Endothelial cell of umbilical vein (primary cell): ENCODE measurements at regions not wholly inside any gene's neighbourhood (a gene's known extent, or its start where the extent isn't known, plus 50 kb on each side); places are given as distances from the start of the nearest gene placed in this dataset.

Source experiments
- BruUV-seq: library from RNA; stranded (reverse); fragments of 400-500 nt; replicated peaks from 2 replicates; lab custom pipeline; 2021; lab: Mats Ljungman, UMichigan
- CTCF ChIA-PET: fragments of 300-600, 350-600 bp; sonication (Branson Sonifier 250); formaldehyde crosslinking; loops from one replicate; lab custom pipeline; 2021; ENCODE audit warnings: antibody characterized with exemption, inconsistent platforms; lab: Charles Lee
- POLR2A ChIA-PET: fragments of 300-600, 350-600 bp; sonication (Branson Sonifier 250); formaldehyde crosslinking; loops from one replicate; lab custom pipeline; 2021; ENCODE audit warnings: antibody characterized with exemption, inconsistent platforms; lab: Charles Lee
- DNase-seq: peaks from one replicate; pipeline ENCODE4 v3.0.0-alpha.2; 2011; ENCODE audit warnings: low read depth, low spot score
- FAIRE-seq: peaks from 2 replicates; lab custom pipeline; 2011; peaks lifted over from hg19 to GRCh38; lab: Jason Lieb, UNC
- H2AFZ ChIP-seq: 2 replicates; pipeline ENCODE4 v1.6.0; 2012; ENCODE audit warnings: low read depth, low read length, control low read depth, inconsistent platforms
- H3K27ac ChIP-seq: 2 replicates; pipeline ENCODE4 v1.5.1; 2011; ENCODE audit warnings: low read depth, mild to moderate bottlenecking, control low read depth, low read length, moderate library complexity; ENCODE audit not compliant: insufficient read depth
- H3K27me3 ChIP-seq, 2 experiments: 2 replicates each; pipeline versions ENCODE4 v1.6.0 to v1.6.1; 2011; ENCODE audit warnings: low read length in 2 of 2, mixed read lengths in 1 of 2; ENCODE audit not compliant: control insufficient read depth in 2 of 2, insufficient read depth in 2 of 2
- H3K36me3 ChIP-seq, 2 experiments: 2 replicates in 1 of 2; 3 replicates in 1 of 2; pipeline ENCODE4 v1.5.1; 2011; ENCODE audit warnings: low read length in 2 of 2, mild to moderate bottlenecking in 1 of 2, moderate library complexity in 1 of 2; ENCODE audit not compliant: control insufficient read depth in 2 of 2, insufficient read depth in 2 of 2; ENCODE audit errors: extremely low read depth in 1 of 2
- H3K4me1 ChIP-seq: 3 replicates; pipeline ENCODE4 v1.5.1; 2011; ENCODE audit warnings: mild to moderate bottlenecking, low read length; ENCODE audit not compliant: control insufficient read depth, insufficient read depth; ENCODE audit errors: extremely low read depth
- H3K4me2 ChIP-seq: 2 replicates; pipeline ENCODE4 v1.6.1; 2011; ENCODE audit warnings: low read length, control low read depth, mixed read lengths; ENCODE audit not compliant: insufficient read depth
- H3K4me3 ChIP-seq, 3 experiments: fragments of 200-600 bp in 1 of 3; sonication (generic), shearing (Covaris generic) in 1 of 3; replicated peaks in 1 of 3; 2 replicates each; pipeline ENCODE4 v1.5.1; 2011 to 2016; ENCODE audit warnings: control low read depth in 3 of 3, low read length in 3 of 3, mild to moderate bottlenecking in 2 of 3, inconsistent platforms in 1 of 3, low read depth in 1 of 3, moderate library complexity in 1 of 3; ENCODE audit not compliant: insufficient read depth in 1 of 3
- H3K79me2 ChIP-seq: 2 replicates; pipeline ENCODE4 v1.6.0; 2012; ENCODE audit warnings: low read length, inconsistent platforms; ENCODE audit not compliant: control insufficient read depth, insufficient read depth
- H3K9ac ChIP-seq: replicated peaks from 2 replicates; pipeline ENCODE3; 2011; ENCODE audit warnings: low read length, control low read depth; ENCODE audit not compliant: insufficient read depth; ENCODE audit errors: extremely low read depth
- H3K9me1 ChIP-seq: replicated peaks from 3 replicates; pipeline ENCODE4 v1.6.0; 2011; ENCODE audit warnings: mild to moderate bottlenecking, low read length; ENCODE audit not compliant: control insufficient read depth, insufficient read depth; ENCODE audit errors: extremely low read depth
- H3K9me3 ChIP-seq: replicated peaks from 2 replicates; pipeline ENCODE4 v1.5.1; 2012; ENCODE audit warnings: low read length, inconsistent platforms; ENCODE audit not compliant: control insufficient read depth, insufficient read depth
- H4K20me1 ChIP-seq: replicated peaks from 2 replicates; pipeline ENCODE3; 2011; ENCODE audit warnings: mild to moderate bottlenecking, low read length; ENCODE audit not compliant: control insufficient read depth, insufficient read depth; ENCODE audit errors: extremely low read depth
- CTCF ChIP-seq, 2 donors: IDR thresholded peaks; 1 replicate in 1 of 2; 2 replicates in 1 of 2; pipeline ENCODE4 v1.5.1; 2011; ENCODE audit warnings: low read length in 2 of 2, mild to moderate bottlenecking in 2 of 2, moderate library complexity in 2 of 2, control low read depth in 1 of 2, inconsistent platforms in 1 of 2, low read depth in 1 of 2; ENCODE audit not compliant: insufficient read depth in 1 of 2; ENCODE audit errors: extremely low read depth in 1 of 2
- EZH2 ChIP-seq: IDR thresholded peaks from 2 replicates; pipeline ENCODE4 v1.6.1; 2012; ENCODE audit warnings: borderline replicate concordance, low read depth, mild to moderate bottlenecking, moderate library complexity, low read length, inconsistent platforms; ENCODE audit not compliant: severe bottlenecking
- FOS ChIP-seq: IDR thresholded peaks from 2 replicates; pipeline ENCODE4 v1.6.1; 2011; ENCODE audit warnings: mild to moderate bottlenecking, low read length, moderate library complexity, borderline replicate concordance; ENCODE audit not compliant: insufficient read depth
- GATA2 ChIP-seq: IDR thresholded peaks from 2 replicates; pipeline ENCODE4 v1.7.0; 2011; ENCODE audit warnings: low read depth, mild to moderate bottlenecking, moderate library complexity, mixed read lengths, low read length; ENCODE audit not compliant: insufficient read length, insufficient read depth
- JUN ChIP-seq: IDR thresholded peaks from 2 replicates; pipeline ENCODE4 v1.6.1; 2011; ENCODE audit warnings: borderline replicate concordance, low read depth; ENCODE audit not compliant: insufficient read length, insufficient read depth
- MYC ChIP-seq: IDR thresholded peaks from one replicate; pipeline ENCODE4 v1.6.1; 2011; ENCODE audit warnings: mild to moderate bottlenecking, low read depth, low read length
- POLR2A ChIP-seq: IDR thresholded peaks from 2 replicates; pipeline ENCODE4 v1.6.1; 2012; ENCODE audit warnings: low read depth, mild to moderate bottlenecking, control low read depth, low read length
- POLR2AphosphoS5 ChIP-seq: IDR thresholded peaks from 2 replicates; pipeline ENCODE4 v1.6.1; 2012; ENCODE audit warnings: low read depth, mild to moderate bottlenecking, control low read depth, low read length, moderate library complexity; ENCODE audit not compliant: insufficient read depth
- dilution Hi-C: fragments of 300-500 bp; cut with MboI; formaldehyde crosslinking; loops from one replicate; pipeline ENCODE4 v1.15.0; 2019; ENCODE audit warnings: low sequenced_read_pairs; ENCODE audit not compliant: extremely low pct_ligation_motif_present
- intact Hi-C: fragments of 100-400 bp; cut with micrococcal nuclease; formaldehyde crosslinking; loops from one replicate; pipeline ENCODE4 v1.10.0; 2022
- TF ChIP-seq, protein P1 (sequence below): IDR thresholded peaks from 2 replicates; pipeline ENCODE4 v1.6.1; 2011; ENCODE audit not compliant: insufficient read depth, insufficient read length

- ChIA-PET CTCF (no interaction called here), POLR2A (no interaction called here)
- Histone ChIP-seq H3K27me3 (no peaks in the 10 kb centered on the region), H3K36me3 (no peaks in the 10 kb centered on the region), H4K20me1 (no peaks in the 10 kb centered on the region), H3K79me2 (no peaks in the 10 kb centered on the region), H3K9me3 (no peaks in the 10 kb centered on the region), H3K9me1 (no peaks in the 10 kb centered on the region), H3K9ac (no peak overlapping the region), H3K4me3 (no peak overlapping the region), H3K4me1 (no peaks in the 10 kb centered on the region), H3K4me2 (no peak overlapping the region), H2AFZ (no peak overlapping the region), H3K27ac (no peak overlapping the region)
- intact Hi-C loops (no loop called here), dilution Hi-C loops (no loop called here)
- FAIRE-seq (no peak), DNase-seq (no peak)
- BruUV-seq: no TSS peak
- TF ChIP-seq JUN (no peak), POLR2A (no peak), CTCF (IDR thresholded peaks at IDR 0.05; ENCODE audit: extremely low read depth in 1 of 2, insufficient read depth in 1 of 2, low read depth in 1 of 2, low read length in 2 of 2) (no peak), GATA2 (no peak), MYC (no peak), FOS (no peak), POLR2AphosphoS5 (no peak), EZH2 (no peak)
- TF ChIP-seq, protein P1, sequence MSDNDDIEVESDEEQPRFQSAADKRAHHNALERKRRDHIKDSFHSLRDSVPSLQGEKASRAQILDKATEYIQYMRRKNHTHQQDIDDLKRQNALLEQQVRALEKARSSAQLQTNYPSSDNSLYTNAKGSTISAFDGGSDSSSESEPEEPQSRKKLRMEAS: no peak
Observed at GRCh38 chr5:99617335-99617734, 688.5 kb upstream of the CHD1 start.
